Posterior vena cava (tissue), 2 donors: ENCODE measurements at regions not wholly inside any gene's neighbourhood (a gene's known extent, or its start where the extent isn't known, plus 50 kb on each side); places are given as distances from the start of the nearest gene placed in this dataset.
"Not testable (repeated sequence)": the region's sequence is repeated elsewhere in the genome, so short reads cannot be mapped to it uniquely, and the experiment has no call there.

Source experiments
- DNase-seq: peaks from one replicate; pipeline ENCODE4 v3.0.0-alpha.2; 2020; ENCODE audit warnings: low spot score
- intact Hi-C, 2 donors: fragments of 100-400 bp; cut with DNase I; formaldehyde crosslinking; loops; one replicate each; pipeline versions ENCODE4 v1.14.1 to v1.14.2; 2022 to 2023
- donor health status: DM: yes; HTN: yes; CAD: no.
- donor health status: DM: yes; HTN: yes; CAD: no.

DNA sequence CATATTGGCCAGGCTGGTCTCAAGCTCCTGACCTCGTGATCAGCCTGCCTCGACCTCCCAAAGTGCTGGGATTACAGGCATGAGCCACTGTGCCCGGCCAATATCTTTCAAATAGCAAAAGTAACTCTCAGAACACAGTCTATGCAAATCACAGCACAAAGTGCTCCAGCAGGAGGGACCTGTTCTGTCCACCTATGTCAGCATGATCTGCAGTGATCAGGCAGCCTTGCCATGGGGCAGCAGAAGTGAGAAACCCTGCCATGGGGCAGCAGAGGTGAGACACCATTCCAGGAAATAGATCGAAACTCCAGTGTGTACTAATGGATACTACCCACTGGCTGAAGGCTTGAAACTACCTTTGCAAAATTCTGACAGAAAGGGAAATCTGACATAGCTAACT, 78.5 kb upstream of the EIF5 start:
- intact Hi-C loops: no loop called here
- peak; percentile 42 for DNase-seq

DNA sequence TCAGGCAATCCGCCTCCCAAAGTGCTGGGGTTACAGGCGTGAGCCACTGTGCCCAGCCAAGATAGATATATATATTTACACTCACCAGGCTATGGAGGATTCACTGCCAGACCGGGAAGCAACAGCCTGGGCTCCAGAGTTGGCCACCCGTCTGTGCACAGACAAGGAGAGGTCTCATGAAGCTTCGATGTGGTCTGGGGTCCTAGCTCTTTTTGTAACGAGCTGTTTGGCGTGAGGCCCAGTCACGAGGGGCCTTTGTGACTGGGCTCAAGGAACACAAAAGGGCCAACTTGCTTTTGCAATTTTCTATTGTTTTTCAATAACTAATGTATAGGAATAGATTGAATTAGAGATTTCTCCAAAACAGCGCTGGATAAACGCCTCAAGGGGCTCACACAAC, 77.6 kb upstream of the EIF5 start:
- intact Hi-C loops: no loop called here
- peak; percentile 53 for DNase-seq

GRCh38 chr14:103257211-103257962, 76.7 kb upstream of the EIF5 start:
- intact Hi-C loops: no loop called here
- peak; percentile 20 for DNase-seq

- DNase-seq: peak; percentile 64
- intact Hi-C loops: no loop called here
Observed at GRCh38 chr14:103258211-103258610, 75.8 kb upstream of the EIF5 start.

DNA sequence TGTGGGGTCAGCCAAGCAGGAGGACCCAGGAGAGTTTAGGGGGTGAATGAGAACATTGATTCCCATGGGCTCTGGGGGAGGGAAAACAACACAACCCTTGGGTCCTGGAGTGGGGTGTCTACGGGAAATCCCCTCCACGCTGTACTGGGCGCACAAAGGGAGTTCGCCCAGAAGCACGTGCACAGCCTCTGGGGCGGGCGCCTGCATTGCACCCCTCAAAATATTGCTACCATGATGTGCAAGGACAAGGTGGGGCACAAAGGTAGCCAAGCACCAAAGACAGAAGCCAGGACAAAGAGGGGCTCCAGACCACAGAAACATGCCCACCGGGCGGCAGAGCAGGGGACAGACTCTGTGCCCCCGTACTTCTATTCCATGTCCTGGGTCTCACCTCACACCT, 74.9 kb upstream of the EIF5 start:
- intact Hi-C loops: no loop called here
- DNase-seq: no peak

DNA sequence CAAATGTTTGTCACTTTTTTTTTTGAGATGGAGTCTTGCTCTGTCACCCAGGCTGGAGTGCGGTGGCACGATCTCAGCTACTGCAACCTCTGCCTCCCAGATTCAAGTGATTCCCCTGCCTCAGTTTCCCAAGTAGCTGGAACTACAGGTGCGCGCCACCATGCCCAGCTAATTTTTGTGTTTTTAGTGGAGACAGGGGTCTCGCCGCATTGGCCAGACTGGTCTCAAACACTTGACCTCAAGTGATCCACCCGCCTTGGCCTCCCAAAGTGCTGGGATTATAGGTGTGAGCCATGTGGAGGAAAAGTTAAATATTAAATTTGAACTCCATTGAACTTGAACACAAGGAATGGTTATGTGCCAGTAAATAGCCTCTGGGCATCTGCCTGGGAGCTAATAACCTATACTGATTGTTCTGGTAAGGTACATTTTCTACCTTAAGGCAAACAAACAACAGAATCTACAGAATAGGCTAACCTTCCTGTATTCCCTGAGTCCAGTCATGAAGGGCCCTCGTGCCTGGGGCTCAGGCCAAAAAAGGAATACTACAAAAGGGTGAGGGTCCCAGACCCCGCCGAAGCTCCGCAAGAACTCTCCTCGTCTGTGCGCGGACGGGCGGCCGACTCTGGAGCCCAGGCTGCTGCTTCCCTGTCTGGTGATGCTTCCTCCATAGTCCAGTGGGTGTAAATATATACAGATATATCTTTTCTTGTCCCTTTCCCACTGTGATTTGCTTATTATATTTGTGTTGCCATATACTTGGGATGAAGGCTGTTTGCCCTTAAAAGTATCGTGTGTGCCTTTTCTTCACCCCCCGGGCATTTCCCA, 74.0 kb upstream of the EIF5 start:
- no peak for DNase-seq
- intact Hi-C loops: no loop called here

DNA sequence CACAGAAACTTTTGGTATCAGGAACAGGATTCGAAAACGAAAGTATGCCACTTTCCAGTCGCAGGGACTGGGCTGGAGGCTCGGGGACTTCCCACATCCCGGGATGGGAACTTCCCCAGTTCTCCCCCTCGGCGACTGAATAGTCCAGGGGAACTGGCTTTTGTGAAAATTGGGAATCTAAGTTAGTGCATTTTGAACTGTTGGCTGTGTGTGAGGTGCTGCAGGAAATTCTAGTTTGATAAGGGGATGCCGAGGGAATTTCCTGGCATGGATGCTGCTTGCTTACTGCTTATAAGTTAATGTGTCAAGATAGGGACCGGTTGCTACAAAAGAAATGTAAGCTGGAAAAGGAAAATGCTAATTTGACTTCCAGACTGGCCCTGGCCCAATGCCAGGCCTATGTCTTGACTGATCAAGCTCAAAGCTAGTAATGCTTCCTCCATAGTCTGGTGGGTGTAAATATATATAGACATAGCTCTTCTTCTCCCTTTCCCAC, 73.4 kb upstream of the EIF5 start:
- no peak for DNase-seq
- intact Hi-C loops: no loop called here

GRCh38 chr14:103267226-103267910, 66.7 kb upstream of the EIF5 start:
- no peak for DNase-seq
- intact Hi-C loops: no loop called here

- intact Hi-C loops: no loop called here
- DNase-seq: no peak
Observed at GRCh38 chr14:103271189-103271588, 62.8 kb upstream of the EIF5 start.

GRCh38 chr14:103273145-103273744, 60.8 kb upstream of the EIF5 start:
- DNase-seq: peak; percentile 80
- intact Hi-C loops: no loop called here

DNA sequence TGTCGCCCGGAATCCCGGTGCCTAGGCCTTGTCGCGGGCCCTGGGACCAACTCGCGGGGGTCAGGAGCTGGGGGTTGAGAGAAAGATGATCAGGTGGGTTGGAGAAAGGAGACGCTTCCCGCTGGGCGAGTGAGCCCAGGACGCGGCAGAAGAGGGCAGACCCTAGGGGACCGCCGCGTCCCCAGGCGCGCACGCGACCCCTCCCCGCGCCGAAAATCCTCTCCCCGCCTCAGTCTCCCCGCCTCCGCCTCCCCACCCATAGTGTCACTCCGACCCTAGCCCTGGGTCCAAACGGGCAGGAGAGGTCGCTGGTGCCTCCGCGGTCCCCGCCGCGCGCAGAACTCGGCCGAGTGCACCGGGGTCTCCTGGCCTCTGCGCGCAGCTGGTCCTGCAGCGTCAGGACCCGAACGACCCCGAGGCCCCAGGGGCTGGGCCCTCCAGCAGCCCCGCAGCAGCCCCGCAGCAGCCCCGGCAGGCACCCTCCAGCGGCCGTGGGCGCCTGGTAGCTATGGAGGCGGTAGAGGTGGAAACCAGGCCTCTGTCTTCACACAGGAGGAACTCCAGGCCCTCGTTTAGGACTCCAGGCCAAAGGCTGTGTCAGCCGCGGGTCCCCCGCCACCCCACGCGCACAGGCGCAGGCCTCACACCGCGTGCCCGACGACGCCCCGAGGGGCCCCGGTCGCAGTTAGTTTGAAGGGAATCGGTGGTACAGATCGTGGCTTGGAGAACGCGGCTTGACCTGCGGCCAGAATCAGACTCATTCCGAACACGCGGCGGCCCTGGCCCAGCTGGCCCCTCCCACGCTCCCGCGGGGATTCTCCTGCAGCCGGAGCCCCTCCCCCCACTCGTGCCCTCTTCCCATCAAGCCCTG, 60.1 kb upstream of the EIF5 start:
- DNase-seq: peak; percentile 76
- intact Hi-C loops: no loop called here

GRCh38 chr14:103275000-103275399, 59.0 kb upstream of the EIF5 start:
- intact Hi-C loops: no loop called here
- DNase-seq: no peak

DNA sequence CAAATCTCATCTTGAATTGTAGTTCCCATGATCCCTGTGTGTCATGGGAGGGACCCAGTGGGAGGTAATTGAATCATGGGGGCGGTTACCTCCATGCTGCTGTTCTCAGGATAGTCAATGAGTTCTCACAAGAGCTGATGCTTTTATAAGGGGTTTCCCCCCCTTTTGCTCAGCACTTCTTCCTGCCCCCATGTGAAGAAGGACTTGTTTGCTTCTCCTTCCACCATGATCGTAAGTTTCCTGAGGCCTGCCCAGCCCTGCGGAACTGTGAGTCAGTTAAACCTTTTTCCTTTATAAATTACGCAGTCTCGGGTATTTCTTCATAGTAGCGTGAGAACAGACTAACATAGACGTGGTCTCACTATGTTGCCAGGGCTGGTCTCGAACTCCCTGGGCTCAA, 56.1 kb upstream of the EIF5 start:
- intact Hi-C loops: no loop called here
- peak; percentile 13 for DNase-seq

- peak; percentile 75 for DNase-seq
- intact Hi-C loops: no loop called here
Observed at GRCh38 chr14:103279142-103280025, 54.7 kb upstream of the EIF5 start.

- peak; percentile 9 for DNase-seq
- intact Hi-C loops: no loop called here
Observed at GRCh38 chr14:103280278-103280928, 53.6 kb upstream of the EIF5 start.

DNA sequence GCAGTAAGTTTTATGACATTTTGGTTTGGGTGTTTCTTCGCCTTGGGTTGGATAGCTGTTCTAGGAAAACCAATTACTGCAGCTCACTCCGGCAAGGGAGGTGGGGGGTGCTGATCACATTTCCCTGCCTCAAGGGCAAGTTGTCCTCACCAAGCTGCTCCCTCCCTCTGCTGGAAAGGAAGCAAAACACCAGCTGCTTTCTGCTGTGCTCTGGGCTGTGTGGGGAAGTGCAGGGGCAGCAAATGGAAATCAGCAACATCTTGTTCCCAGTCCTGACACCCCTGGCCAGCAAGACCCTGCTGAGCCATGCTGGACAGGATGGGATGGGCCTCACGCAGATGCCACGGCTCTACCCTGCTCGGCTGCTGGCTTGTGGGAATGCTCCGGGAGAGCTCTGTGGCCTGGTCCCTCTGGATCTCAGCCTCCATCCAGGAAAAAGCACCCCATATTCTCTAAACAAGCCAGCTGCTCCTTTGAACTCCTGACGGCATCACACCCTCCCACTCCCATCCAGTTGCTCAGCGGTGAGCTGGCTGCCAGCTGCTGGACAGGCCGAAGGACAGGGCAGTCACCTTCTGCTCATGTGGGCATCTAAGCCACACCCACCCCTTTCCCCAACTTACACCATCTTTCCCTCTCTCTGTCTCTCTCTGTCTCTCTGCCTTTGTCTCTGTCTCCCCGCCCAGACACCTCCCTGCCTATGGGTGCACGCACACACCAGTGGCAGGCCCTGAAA, 52.4 kb upstream of the EIF5 start:
- intact Hi-C loops: no loop called here
- DNase-seq: peak; percentile 72

- intact Hi-C loops: not testable (repeated sequence)
- peak; percentile 47 for DNase-seq
Observed at GRCh38 chr14:103282309-103282708, 51.7 kb upstream of the EIF5 start.
